Bronchial epithelial cell (primary cell): ENCODE measurements at regions not wholly inside any gene's neighbourhood (a gene's known extent, or its start where the extent isn't known, plus 50 kb on each side); places are given as distances from the start of the nearest gene placed in this dataset.
A peak's percentile ranks its signal among the peaks of the same experiment; 100 is the strongest.

Experiments used
- DNase-seq: peaks from one replicate; pipeline ENCODE4 v3.0.0-alpha.2; 2010; ENCODE audit warnings: low read depth
- FAIRE-seq: peaks from 2 replicates; lab custom pipeline; 2011; peaks lifted over from hg19 to GRCh38; lab: Jason Lieb, UNC
- H3K27me3 ChIP-seq: 2 replicates; pipeline ENCODE4 v1.5.1; 2011; ENCODE audit warnings: low read length; ENCODE audit not compliant: control insufficient read depth, insufficient read depth
- H3K36me3 ChIP-seq: 2 replicates; pipeline ENCODE4 v1.5.1; 2011; ENCODE audit warnings: low read length; ENCODE audit not compliant: control insufficient read depth, insufficient read depth
- H3K4me3 ChIP-seq: 2 replicates; pipeline ENCODE4 v1.5.1; 2011; ENCODE audit warnings: mild to moderate bottlenecking, low read depth, low read length, control low read depth
- TF ChIP-seq, protein P1 (sequence below): IDR thresholded peaks from 2 replicates; pipeline ENCODE4 v1.5.1; 2011; ENCODE audit warnings: mild to moderate bottlenecking, moderate library complexity, low read length, control low read depth, inconsistent platforms; ENCODE audit not compliant: insufficient read depth, severe bottlenecking

DNA sequence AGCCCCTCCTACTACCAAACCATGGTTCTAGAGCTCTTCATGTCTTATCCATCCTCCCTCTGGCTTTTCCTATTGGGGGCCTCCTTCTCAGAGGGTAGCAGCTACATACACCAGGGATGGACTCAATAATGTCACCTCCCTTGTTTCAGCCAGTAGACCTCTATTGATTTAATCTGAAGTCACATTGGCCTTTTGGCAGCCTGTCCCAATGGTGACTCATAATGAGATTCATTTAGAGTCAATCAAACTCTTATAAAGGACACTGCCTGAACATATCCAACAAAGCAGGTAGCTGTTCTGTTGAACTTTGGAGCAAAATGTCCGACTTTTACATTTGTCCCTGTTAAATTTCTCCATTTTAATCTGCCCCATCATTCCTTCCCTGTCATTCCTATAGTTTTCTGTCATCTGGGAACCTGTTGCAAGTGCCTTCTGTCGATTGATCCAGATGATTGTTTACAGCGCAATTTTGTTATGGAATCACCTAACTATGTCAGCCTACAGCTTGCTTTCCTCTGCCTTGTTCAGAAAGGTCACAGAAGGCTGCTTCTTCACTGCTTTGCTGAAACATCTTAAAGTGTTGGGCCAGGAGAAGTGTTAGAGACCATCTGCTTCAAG, 105.9 kb downstream of the ETS2 start:
- H3K27me3 ChIP-seq = no peaks in the 10 kb centered on the region
- DNase-seq (peak; percentile 54), FAIRE-seq (no peak)
- no peak overlapping the region for H3K4me3 ChIP-seq
- TF ChIP-seq, protein P1, sequence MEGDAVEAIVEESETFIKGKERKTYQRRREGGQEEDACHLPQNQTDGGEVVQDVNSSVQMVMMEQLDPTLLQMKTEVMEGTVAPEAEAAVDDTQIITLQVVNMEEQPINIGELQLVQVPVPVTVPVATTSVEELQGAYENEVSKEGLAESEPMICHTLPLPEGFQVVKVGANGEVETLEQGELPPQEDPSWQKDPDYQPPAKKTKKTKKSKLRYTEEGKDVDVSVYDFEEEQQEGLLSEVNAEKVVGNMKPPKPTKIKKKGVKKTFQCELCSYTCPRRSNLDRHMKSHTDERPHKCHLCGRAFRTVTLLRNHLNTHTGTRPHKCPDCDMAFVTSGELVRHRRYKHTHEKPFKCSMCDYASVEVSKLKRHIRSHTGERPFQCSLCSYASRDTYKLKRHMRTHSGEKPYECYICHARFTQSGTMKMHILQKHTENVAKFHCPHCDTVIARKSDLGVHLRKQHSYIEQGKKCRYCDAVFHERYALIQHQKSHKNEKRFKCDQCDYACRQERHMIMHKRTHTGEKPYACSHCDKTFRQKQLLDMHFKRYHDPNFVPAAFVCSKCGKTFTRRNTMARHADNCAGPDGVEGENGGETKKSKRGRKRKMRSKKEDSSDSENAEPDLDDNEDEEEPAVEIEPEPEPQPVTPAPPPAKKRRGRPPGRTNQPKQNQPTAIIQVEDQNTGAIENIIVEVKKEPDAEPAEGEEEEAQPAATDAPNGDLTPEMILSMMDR = no peak
- no peaks in the 10 kb centered on the region for H3K36me3 ChIP-seq

DNA sequence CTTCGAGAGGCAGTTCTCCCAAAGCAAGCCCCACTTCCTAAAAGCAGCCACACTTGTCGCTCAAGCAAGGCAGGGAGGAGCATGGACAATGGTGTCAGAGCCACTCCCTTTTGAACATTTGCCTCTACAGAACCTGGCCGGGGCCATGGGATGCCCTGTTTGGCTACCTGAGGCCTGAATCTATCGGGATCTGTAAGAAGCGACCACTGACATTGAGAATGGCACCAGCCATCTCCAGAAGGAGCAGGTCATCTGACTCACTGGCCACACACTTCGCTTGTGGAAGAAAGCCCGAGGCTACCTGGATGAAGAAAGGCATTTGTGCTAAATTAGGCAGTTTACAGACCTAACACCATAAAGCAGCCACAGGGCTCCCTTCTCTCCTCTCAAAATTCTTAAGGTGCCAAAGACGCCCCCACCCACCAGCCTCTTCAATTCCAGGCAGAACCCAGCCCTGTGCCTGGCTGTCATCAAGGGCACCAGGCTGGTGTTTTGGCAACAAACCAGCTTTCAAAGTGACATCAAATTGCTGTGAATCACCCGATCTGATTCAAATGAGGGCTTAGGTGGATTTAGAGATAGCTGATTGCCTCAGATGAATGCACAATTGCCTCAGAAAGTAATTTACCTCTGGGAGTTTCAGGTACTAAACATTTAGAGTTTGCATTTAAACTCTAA, 104.8 kb downstream of the ETS2 start:
- TF ChIP-seq, protein P1 = no peak
- Histone ChIP-seq H3K4me3 (no peak overlapping the region), H3K36me3 (no peaks in the 10 kb centered on the region), H3K27me3 (no peaks in the 10 kb centered on the region)
- DNase-seq = peak; percentile 92
- peak; percentile 66 for FAIRE-seq

DNA sequence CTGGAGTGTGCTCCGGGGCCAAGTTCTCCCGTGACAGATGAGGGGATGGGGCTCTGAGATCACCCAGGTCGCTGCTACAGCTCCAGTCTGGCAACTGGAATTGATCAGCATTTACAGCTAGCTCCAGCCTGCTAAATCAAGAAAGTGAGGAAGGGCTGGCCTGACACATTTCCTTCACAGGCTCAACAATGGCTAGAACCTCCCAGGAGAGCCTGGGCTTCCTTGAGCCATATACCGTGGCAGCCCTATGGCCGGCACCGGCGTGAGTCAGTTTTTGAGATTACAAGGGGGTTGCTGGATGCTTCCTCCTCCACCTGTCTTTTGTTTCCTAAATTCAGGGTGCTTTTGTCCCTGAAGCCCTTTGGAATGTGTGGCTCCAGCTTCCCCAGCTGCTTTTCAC, 104.2 kb downstream of the ETS2 start:
- no peak for DNase-seq
- TF ChIP-seq, protein P1 = no peak
- Histone ChIP-seq H3K4me3 (no peak overlapping the region), H3K27me3 (no peaks in the 10 kb centered on the region), H3K36me3 (no peaks in the 10 kb centered on the region)
- no peak for FAIRE-seq

DNA sequence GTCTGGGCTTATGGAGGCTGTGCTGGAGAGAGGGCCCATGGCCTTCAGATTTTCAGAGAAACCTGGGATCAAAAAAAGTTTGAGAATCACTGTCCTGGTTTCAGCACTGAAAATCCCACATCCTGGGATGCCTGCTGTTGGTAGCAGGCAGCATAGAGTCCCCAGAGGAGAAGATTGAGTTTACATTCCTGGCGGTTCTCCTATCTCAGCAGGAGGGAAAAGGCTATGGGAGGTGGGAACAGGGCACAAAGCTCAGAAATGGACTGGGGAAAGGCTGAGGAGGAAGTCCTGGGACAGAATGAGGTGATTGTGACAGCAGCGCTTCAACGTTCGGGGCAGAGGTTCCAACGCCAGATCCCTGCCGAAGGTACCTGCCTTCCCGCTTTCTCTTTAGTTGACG, 103.4 kb downstream of the ETS2 start:
- DNase-seq = no peak
- no peak for FAIRE-seq

DNA sequence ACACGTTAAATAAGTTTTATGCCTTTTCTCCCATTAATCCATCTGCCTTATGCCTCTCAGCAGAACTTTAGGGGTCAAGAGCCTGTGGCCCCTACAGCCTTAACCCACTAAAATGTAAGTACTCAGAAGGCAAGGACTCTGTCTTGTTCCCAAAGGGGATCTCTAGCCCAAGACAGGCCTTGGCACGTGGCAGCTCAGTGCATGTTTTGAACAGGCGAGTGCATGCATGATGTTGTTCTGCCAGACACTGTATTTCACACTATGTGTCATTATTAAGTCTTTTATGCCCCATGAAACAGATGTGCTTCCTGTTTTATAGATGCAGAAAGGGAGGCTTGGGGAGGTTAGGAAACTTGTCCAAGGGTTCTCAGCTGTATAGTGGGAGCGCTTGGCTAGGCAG, 102.8 kb downstream of the ETS2 start:
- no peak overlapping the region for H3K4me3 ChIP-seq
- TF ChIP-seq, protein P1 = no peak
- no peaks in the 10 kb centered on the region for H3K27me3 ChIP-seq
- H3K36me3 ChIP-seq = no peaks in the 10 kb centered on the region
- peak; percentile 76 for FAIRE-seq
- peak; percentile 91 for DNase-seq

More for the DNA sequence above, 103.4 kb downstream of the ETS2 start:
- TF ChIP-seq, protein P1 = no peak
- H3K4me3 ChIP-seq = no peak overlapping the region
- no peaks in the 10 kb centered on the region for H3K27me3 ChIP-seq
- no peaks in the 10 kb centered on the region for H3K36me3 ChIP-seq
